T-helper 1 cell (primary cell): ENCODE measurements at regions not wholly inside any gene's neighbourhood (a gene's known extent, or its start where the extent isn't known, plus 50 kb on each side); places are given as distances from the start of the nearest gene placed in this dataset.
"Not testable (repeated sequence)": the region's sequence is repeated elsewhere in the genome, so short reads cannot be mapped to it uniquely, and the experiment has no call there.

Experiments used
- DNase-seq, 5 donors: peaks; one replicate each; pipeline ENCODE4 v3.0.0-alpha.2; 2012 to 2020

GRCh38 chr4:160514126-160514525 is 1411.2 kb downstream of the RAPGEF2 start:
- no peak for DNase-seq

- DNase-seq = no peak
Measured at GRCh38 chr4:160523231-160523630, 1420.4 kb downstream of the RAPGEF2 start.

- no peak for DNase-seq
Measured at GRCh38 chr4:160537681-160538080, 1434.8 kb downstream of the RAPGEF2 start.

GRCh38 chr4:160546201-160546600 is 1443.3 kb downstream of the RAPGEF2 start:
- no peak for DNase-seq

GRCh38 chr4:160549951-160550519 is 1447.2 kb downstream of the RAPGEF2 start:
- DNase-seq = not testable (repeated sequence)

GRCh38 chr4:160562661-160563060 is 1459.8 kb downstream of the RAPGEF2 start:
- no peak for DNase-seq

- DNase-seq = no peak
Measured at GRCh38 chr4:160563552-160564282, 1460.8 kb downstream of the RAPGEF2 start.

- DNase-seq = no peak
Measured at GRCh38 chr4:160567634-160568033, 1464.8 kb downstream of the RAPGEF2 start.

- DNase-seq = no peak
Measured at GRCh38 chr4:160570271-160570670, 1467.4 kb downstream of the RAPGEF2 start.

GRCh38 chr4:160574272-160574671 is 1471.4 kb downstream of the RAPGEF2 start:
- DNase-seq = not testable (repeated sequence)

GRCh38 chr4:160580581-160580980 is 1477.7 kb downstream of the RAPGEF2 start:
- no peak for DNase-seq

GRCh38 chr4:160592258-160592657 is 1489.4 kb downstream of the RAPGEF2 start:
- no peak for DNase-seq

GRCh38 chr4:160595646-160596045 is 1492.8 kb downstream of the RAPGEF2 start:
- DNase-seq = no peak

- no peak for DNase-seq
Measured at GRCh38 chr4:160604541-160604940, 1501.7 kb downstream of the RAPGEF2 start.

GRCh38 chr4:160611181-160611580 is 1508.3 kb downstream of the RAPGEF2 start:
- DNase-seq = no peak

GRCh38 chr4:160631044-160631443 is 1528.2 kb downstream of the RAPGEF2 start:
- no peak for DNase-seq

- no peak for DNase-seq
Measured at GRCh38 chr4:160652790-160653189, 1511.0 kb downstream of the FSTL5 start.

GRCh38 chr4:160675550-160675949 is 1488.2 kb downstream of the FSTL5 start:
- no peak for DNase-seq

- no peak for DNase-seq
Measured at GRCh38 chr4:160685729-160686128, 1478.1 kb downstream of the FSTL5 start.

- no peak for DNase-seq
Measured at GRCh38 chr4:160701671-160702070, 1462.1 kb downstream of the FSTL5 start.

GRCh38 chr4:160709026-160709425 is 1454.8 kb downstream of the FSTL5 start:
- no peak for DNase-seq

- no peak for DNase-seq
Measured at GRCh38 chr4:160709546-160709945, 1454.3 kb downstream of the FSTL5 start.

GRCh38 chr4:160716551-160716950 is 1447.2 kb downstream of the FSTL5 start:
- no peak for DNase-seq

GRCh38 chr4:160717848-160718247 is 1446.0 kb downstream of the FSTL5 start:
- DNase-seq = no peak

- DNase-seq = no peak
Measured at GRCh38 chr4:160724063-160724462, 1439.7 kb downstream of the FSTL5 start.
